ENCODE measurements at regions not wholly inside any gene's neighbourhood (a gene's known extent, or its start where the extent isn't known, plus 50 kb on each side); places are given as distances from the start of the nearest gene placed in this dataset.

DNA sequence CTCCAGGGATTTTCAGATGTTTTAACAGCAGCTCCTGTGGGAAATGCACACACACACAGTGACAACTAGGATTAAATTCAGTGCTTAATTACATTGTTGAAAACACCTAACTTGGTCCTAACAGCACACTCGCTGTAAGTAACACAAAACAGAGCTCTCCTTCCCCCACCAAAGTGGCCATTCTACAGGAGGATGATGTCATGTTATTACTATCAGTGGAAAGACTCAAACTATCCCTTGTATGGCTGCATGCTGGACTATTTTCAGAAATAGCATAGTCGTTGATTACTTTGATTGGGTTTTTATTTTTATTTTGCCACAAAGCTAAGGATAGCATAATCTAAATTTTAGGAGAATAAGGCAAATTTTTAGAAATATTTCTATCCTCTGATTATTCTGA is 406.3 kb downstream of the SPRY1 start:
- ATAC-seq (no peak), DNase-seq (ENCODE audit: low spot score) (no peak)
- ChIA-PET POLR2A (no interaction called here), CTCF (interaction anchor here (1.3 kb wide), 1 partner anchor 30 kb away, joined by 3 read pairs; no protein-coding TSS in a partner anchor)
- Mint-ChIP-seq H3K27ac (no peak overlapping the region), H3K27me3 (ENCODE audit: low read depth) (no peaks in the 10 kb centered on the region), H3K9me3 (peaks cover 16% of the 10 kb centered on the region), H3K4me3 (no peak overlapping the region), H3K36me3 (peaks cover 14% of the 10 kb centered on the region), H3K4me1 (peaks cover 8% of the 10 kb centered on the region)
- no peak for TF ChIP-seq GABPB1 (CRISPR knock-in tag; IDR thresholded peaks at IDR 0.05)
- TF ChIP-seq NR2C2 (CRISPR knock-in tag; IDR thresholded peaks at IDR 0.05): no peak

DNA sequence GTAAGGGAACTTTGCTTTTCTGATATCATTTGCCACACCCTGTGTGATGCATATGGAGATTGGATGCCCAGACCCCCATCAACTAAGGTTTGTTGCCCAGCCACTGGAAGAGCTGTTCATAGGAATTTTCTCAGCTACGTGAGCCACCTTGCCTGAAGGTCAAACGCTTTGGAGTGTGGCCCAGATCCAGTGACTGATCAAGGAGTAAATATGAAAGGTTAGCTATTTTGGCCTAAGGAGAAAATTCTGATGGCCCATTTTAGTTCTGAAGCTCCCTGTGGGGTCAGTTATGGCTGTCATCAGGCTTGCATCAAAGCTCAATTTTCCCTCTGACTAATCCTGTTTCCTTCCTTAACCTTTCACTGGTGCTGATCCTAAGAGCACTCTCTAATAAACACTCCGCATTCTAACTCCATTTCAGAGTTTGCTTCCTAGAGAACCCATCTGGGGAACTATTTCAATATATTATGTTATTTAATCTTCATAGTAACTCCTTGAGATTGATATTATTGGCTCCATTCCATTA is 407.7 kb downstream of the SPRY1 start:
- CTCF ChIA-PET: no interaction called here
- Mint-ChIP-seq H3K4me3 (no peak overlapping the region), H3K27me3 (ENCODE audit: low read depth) (no peaks in the 10 kb centered on the region), H3K9me3 (peaks cover 2% of the 10 kb centered on the region), H3K4me1 (peaks cover 8% of the 10 kb centered on the region), H3K27ac (no peak overlapping the region), H3K36me3 (peaks cover 1% of the 10 kb centered on the region; the same call in 1 of the 2 replicates)
- POLR2A ChIA-PET: no interaction called here
- no peak for TF ChIP-seq FOXK1 (CRISPR knock-in tag; IDR thresholded peaks at IDR 0.05)
- TF ChIP-seq, protein P1, sequence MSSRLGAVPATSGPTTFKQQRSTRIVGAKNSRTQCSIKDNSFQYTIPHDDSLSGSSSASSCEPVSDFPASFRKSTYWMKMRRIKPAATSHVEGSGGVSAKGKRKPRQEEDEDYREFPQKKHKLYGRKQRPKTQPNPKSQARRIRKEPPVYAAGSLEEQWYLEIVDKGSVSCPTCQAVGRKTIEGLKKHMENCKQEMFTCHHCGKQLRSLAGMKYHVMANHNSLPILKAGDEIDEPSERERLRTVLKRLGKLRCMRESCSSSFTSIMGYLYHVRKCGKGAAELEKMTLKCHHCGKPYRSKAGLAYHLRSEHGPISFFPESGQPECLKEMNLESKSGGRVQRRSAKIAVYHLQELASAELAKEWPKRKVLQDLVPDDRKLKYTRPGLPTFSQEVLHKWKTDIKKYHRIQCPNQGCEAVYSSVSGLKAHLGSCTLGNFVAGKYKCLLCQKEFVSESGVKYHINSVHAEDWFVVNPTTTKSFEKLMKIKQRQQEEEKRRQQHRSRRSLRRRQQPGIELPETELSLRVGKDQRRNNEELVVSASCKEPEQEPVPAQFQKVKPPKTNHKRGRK (CRISPR knock-in tag; IDR thresholded peaks at IDR 0.05; ENCODE audit: borderline replicate concordance): no peak
- TF ChIP-seq, protein P2, sequence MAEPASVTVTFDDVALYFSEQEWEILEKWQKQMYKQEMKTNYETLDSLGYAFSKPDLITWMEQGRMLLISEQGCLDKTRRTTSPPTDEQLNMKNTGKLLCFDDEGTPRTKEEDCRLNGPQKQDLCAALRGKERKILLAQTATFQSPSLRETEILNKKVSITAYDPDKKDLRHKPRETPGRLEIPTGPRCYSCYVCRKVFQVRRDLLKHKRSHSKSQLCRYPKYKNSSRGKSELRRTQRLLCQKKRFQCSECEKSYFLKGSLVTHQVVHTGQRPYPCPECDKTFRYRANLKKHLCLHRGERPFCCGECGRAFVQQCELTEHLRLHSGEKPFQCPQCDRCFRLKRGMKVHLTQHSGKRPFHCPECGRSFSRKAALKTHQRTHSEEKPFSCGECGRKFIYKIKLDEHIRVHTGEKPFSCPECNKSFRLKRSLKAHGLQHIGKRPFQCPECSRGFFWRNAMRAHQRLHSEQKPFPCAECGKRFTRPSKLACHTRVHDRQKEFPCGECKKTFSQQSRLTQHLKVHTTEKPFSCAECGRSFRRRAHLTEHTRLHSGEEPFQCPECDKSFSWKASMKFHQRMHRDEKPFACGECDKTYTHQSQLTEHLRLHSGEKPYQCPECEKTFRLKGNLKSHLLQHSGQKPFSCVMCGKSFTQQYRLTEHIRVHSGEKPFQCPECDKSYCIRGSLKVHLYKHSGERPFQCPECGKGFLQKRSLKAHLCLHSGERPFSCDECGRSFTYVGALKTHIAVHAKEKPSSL (CRISPR knock-in tag; conservative IDR thresholded peaks at IDR 0.05): no peak
- no peak for TF ChIP-seq ZNF423 (CRISPR knock-in tag; IDR thresholded peaks at IDR 0.05)
- no peak for TF ChIP-seq ZNF396 (CRISPR knock-in tag; IDR thresholded peaks at IDR 0.05; ENCODE audit: borderline replicate concordance)
- TF ChIP-seq RORB (CRISPR knock-in tag; IDR thresholded peaks at IDR 0.05): no peak
- TF ChIP-seq ZNF317 (CRISPR knock-in tag; IDR thresholded peaks at IDR 0.05; ENCODE audit: borderline replicate concordance, low read depth): no peak
- TF ChIP-seq, protein P3, sequence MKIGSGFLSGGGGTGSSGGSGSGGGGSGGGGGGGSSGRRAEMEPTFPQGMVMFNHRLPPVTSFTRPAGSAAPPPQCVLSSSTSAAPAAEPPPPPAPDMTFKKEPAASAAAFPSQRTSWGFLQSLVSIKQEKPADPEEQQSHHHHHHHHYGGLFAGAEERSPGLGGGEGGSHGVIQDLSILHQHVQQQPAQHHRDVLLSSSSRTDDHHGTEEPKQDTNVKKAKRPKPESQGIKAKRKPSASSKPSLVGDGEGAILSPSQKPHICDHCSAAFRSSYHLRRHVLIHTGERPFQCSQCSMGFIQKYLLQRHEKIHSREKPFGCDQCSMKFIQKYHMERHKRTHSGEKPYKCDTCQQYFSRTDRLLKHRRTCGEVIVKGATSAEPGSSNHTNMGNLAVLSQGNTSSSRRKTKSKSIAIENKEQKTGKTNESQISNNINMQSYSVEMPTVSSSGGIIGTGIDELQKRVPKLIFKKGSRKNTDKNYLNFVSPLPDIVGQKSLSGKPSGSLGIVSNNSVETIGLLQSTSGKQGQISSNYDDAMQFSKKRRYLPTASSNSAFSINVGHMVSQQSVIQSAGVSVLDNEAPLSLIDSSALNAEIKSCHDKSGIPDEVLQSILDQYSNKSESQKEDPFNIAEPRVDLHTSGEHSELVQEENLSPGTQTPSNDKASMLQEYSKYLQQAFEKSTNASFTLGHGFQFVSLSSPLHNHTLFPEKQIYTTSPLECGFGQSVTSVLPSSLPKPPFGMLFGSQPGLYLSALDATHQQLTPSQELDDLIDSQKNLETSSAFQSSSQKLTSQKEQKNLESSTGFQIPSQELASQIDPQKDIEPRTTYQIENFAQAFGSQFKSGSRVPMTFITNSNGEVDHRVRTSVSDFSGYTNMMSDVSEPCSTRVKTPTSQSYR (CRISPR knock-in tag; IDR thresholded peaks at IDR 0.05): no peak
- TF ChIP-seq SP1 (CRISPR knock-in tag; conservative IDR thresholded peaks at IDR 0.05): no peak
- TF ChIP-seq, protein P4, sequence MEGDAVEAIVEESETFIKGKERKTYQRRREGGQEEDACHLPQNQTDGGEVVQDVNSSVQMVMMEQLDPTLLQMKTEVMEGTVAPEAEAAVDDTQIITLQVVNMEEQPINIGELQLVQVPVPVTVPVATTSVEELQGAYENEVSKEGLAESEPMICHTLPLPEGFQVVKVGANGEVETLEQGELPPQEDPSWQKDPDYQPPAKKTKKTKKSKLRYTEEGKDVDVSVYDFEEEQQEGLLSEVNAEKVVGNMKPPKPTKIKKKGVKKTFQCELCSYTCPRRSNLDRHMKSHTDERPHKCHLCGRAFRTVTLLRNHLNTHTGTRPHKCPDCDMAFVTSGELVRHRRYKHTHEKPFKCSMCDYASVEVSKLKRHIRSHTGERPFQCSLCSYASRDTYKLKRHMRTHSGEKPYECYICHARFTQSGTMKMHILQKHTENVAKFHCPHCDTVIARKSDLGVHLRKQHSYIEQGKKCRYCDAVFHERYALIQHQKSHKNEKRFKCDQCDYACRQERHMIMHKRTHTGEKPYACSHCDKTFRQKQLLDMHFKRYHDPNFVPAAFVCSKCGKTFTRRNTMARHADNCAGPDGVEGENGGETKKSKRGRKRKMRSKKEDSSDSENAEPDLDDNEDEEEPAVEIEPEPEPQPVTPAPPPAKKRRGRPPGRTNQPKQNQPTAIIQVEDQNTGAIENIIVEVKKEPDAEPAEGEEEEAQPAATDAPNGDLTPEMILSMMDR (IDR thresholded peaks at IDR 0.05): no peak
- no peak for TF ChIP-seq JAZF1 (CRISPR knock-in tag; IDR thresholded peaks at IDR 0.05)
- TF ChIP-seq, protein P5, sequence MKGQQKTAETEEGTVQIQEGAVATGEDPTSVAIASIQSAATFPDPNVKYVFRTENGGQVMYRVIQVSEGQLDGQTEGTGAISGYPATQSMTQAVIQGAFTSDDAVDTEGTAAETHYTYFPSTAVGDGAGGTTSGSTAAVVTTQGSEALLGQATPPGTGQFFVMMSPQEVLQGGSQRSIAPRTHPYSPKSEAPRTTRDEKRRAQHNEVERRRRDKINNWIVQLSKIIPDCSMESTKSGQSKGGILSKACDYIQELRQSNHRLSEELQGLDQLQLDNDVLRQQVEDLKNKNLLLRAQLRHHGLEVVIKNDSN (CRISPR knock-in tag; IDR thresholded peaks at IDR 0.05): no peak
- TF ChIP-seq, protein P6, sequence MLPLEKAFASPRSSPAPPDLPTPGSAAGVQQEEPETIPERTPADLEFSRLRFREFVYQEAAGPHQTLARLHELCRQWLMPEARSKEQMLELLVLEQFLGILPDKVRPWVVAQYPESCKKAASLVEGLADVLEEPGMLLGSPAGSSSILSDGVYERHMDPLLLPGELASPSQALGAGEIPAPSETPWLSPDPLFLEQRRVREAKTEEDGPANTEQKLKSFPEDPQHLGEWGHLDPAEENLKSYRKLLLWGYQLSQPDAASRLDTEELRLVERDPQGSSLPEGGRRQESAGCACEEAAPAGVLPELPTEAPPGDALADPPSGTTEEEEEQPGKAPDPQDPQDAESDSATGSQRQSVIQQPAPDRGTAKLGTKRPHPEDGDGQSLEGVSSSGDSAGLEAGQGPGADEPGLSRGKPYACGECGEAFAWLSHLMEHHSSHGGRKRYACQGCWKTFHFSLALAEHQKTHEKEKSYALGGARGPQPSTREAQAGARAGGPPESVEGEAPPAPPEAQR (CRISPR knock-in tag; IDR thresholded peaks at IDR 0.05): no peak
- no peak for TF ChIP-seq IRF2 (CRISPR knock-in tag; IDR thresholded peaks at IDR 0.05; ENCODE audit: borderline replicate concordance, low read depth)
- no peak for TF ChIP-seq NR3C1 (CRISPR knock-in tag; conservative IDR thresholded peaks at IDR 0.05; ENCODE audit: low read depth)
- TF ChIP-seq NR2C2 (CRISPR knock-in tag; IDR thresholded peaks at IDR 0.05): no peak
- DNase-seq (ENCODE audit: low spot score) (no peak), ATAC-seq (no peak)

All from WTC11 (cell line).